Keratinocyte (primary cell): ENCODE measurements at regions not wholly inside any gene's neighbourhood (a gene's known extent, or its start where the extent isn't known, plus 50 kb on each side); places are given as distances from the start of the nearest gene placed in this dataset.

Source experiments
- DNase-seq: peaks from one replicate; pipeline ENCODE4 v3.0.0-alpha.2; 2011; ENCODE audit warnings: low read depth, missing footprints, low spot score
- FAIRE-seq: peaks from 2 replicates; lab custom pipeline; 2011; peaks lifted over from hg19 to GRCh38; lab: Jason Lieb, UNC
- H2AFZ ChIP-seq: 2 replicates; pipeline ENCODE4 v1.6.0; 2012; ENCODE audit warnings: low read length, control low read depth, inconsistent platforms; ENCODE audit not compliant: control insufficient read depth
- H3K27ac ChIP-seq: 2 replicates; pipeline ENCODE4 v1.5.1; 2011; ENCODE audit warnings: low read length; ENCODE audit not compliant: control insufficient read depth, insufficient read depth
- H3K27me3 ChIP-seq: 3 replicates; pipeline ENCODE4 v1.6.0; 2011; ENCODE audit warnings: low read length; ENCODE audit not compliant: control insufficient read depth, insufficient read depth; ENCODE audit errors: extremely low read depth
- H3K36me3 ChIP-seq, 2 experiments: 2 replicates in 1 of 2; 3 replicates in 1 of 2; pipeline ENCODE4 v1.5.1; 2011; ENCODE audit warnings: low read length in 2 of 2, mild to moderate bottlenecking in 1 of 2; ENCODE audit not compliant: control insufficient read depth in 2 of 2, insufficient read depth in 2 of 2; ENCODE audit errors: extremely low read depth in 1 of 2
- H3K4me1 ChIP-seq: 3 replicates; pipeline ENCODE4 v1.5.1; 2011; ENCODE audit warnings: low read length; ENCODE audit not compliant: control insufficient read depth, insufficient read depth; ENCODE audit errors: extremely low read depth
- H3K4me2 ChIP-seq: 3 replicates; pipeline ENCODE4 v1.6.0; 2011; ENCODE audit warnings: low read depth, low read length; ENCODE audit not compliant: control insufficient read depth, insufficient read depth; ENCODE audit errors: extremely low read depth
- H3K4me3 ChIP-seq, 3 experiments: fragments of 200-600 bp in 1 of 3; sonication (generic) in 1 of 3; 2 replicates in 2 of 3; 3 replicates in 1 of 3; pipeline ENCODE4 v1.5.1; 2011 to 2016; ENCODE audit warnings: low read length in 3 of 3, mild to moderate bottlenecking in 3 of 3, control low read depth in 2 of 3, inconsistent platforms in 1 of 3, low read depth in 1 of 3, mixed read lengths in 1 of 3, mixed run types in 1 of 3, moderate library complexity in 1 of 3; ENCODE audit not compliant: control insufficient read depth in 2 of 3, insufficient read depth in 2 of 3; ENCODE audit errors: extremely low read depth in 1 of 3
- H3K79me2 ChIP-seq: 2 replicates; pipeline ENCODE4 v1.6.0; 2012; ENCODE audit warnings: low read length; ENCODE audit not compliant: control insufficient read depth, insufficient read depth
- H3K9ac ChIP-seq: 3 replicates; pipeline ENCODE4 v1.6.0; 2011; ENCODE audit warnings: low read length; ENCODE audit not compliant: control insufficient read depth, insufficient read depth; ENCODE audit errors: extremely low read depth
- H3K9me1 ChIP-seq: 3 replicates; pipeline ENCODE4 v1.6.0; 2011; ENCODE audit warnings: low read length; ENCODE audit not compliant: control insufficient read depth, insufficient read depth; ENCODE audit errors: extremely low read depth
- H3K9me3 ChIP-seq: 2 replicates; pipeline ENCODE4 v1.5.1; 2012; ENCODE audit warnings: low read depth, low read length; ENCODE audit not compliant: control insufficient read depth
- H4K20me1 ChIP-seq: 3 replicates; pipeline ENCODE4 v1.6.0; 2011; ENCODE audit warnings: low read length; ENCODE audit not compliant: control insufficient read depth, insufficient read depth; ENCODE audit errors: extremely low read depth
- EZH2 ChIP-seq: IDR thresholded peaks from one replicate; pipeline ENCODE4 v1.6.1; 2012; ENCODE audit warnings: inconsistent platforms, mild to moderate bottlenecking, low read length, moderate library complexity
- dilution Hi-C: fragments of 300-500 bp; cut with MboI; formaldehyde crosslinking; loops from one replicate; pipeline ENCODE4 v1.7.0; 2020; ENCODE audit warnings: low sequenced_read_pairs; ENCODE audit not compliant: extremely low pct_ligation_motif_present
- TF ChIP-seq, protein P1 (sequence below), 3 experiments: IDR thresholded peaks in 1 of 3; conservative IDR thresholded peaks in 1 of 3; optimal IDR thresholded peaks in 1 of 3; 2 replicates in 2 of 3; 3 replicates in 1 of 3; pipeline versions ENCODE3 to v1.5.1; 2011; ENCODE audit warnings: low read length in 3 of 3, mild to moderate bottlenecking in 3 of 3, moderate library complexity in 2 of 3, control low read depth in 1 of 3, inconsistent platforms in 1 of 3; ENCODE audit not compliant: insufficient read depth in 2 of 3; ENCODE audit errors: extremely low read depth in 1 of 3

DNA sequence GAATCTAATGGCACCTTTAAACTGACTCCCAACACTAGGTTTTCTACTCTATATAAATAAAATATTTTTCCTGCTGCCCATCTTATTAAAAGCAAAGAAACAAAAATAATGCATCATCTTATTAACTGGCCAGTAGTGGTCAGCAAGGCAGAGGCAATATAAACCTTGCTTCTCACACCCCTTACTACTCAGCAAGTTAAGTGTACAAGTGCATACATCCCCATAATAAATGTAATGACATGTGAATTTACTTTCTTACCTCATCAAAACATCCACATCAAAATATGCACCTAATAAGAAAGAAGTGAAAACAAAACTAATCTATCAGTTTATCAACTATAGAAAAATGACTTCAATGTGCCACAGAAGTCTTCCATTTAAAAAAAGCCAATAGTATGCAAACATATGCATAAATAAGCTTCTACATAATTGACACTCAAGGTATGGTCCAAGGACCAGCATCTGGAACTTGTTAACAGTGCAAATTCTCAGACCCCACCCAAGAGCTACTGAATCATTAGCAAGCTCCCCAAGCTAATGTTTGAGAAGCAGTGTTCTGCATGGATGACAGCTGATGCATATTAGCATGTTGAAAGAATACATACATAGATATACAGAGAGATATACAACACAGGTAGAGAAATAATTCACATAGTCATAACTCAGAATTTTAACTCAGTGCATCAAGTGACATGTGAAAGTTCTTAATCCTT is 182.7 kb downstream of the C7orf25 start:
- Histone ChIP-seq H2AFZ (no peak overlapping the region), H3K9ac (no peak overlapping the region), H4K20me1 (no peaks in the 10 kb centered on the region), H3K36me3 (no peaks in the 10 kb centered on the region), H3K27me3 (peaks cover 5% of the 10 kb centered on the region), H3K4me1 (no peaks in the 10 kb centered on the region), H3K79me2 (no peaks in the 10 kb centered on the region), H3K4me3 (no peak overlapping the region), H3K9me1 (no peaks in the 10 kb centered on the region), H3K4me2 (no peak overlapping the region), H3K27ac (no peak overlapping the region), H3K9me3 (no peaks in the 10 kb centered on the region)
- DNase-seq (no peak), FAIRE-seq (no peak)
- dilution Hi-C loops, result no loop called here
- TF ChIP-seq EZH2, result no peak
- TF ChIP-seq, protein P1, sequence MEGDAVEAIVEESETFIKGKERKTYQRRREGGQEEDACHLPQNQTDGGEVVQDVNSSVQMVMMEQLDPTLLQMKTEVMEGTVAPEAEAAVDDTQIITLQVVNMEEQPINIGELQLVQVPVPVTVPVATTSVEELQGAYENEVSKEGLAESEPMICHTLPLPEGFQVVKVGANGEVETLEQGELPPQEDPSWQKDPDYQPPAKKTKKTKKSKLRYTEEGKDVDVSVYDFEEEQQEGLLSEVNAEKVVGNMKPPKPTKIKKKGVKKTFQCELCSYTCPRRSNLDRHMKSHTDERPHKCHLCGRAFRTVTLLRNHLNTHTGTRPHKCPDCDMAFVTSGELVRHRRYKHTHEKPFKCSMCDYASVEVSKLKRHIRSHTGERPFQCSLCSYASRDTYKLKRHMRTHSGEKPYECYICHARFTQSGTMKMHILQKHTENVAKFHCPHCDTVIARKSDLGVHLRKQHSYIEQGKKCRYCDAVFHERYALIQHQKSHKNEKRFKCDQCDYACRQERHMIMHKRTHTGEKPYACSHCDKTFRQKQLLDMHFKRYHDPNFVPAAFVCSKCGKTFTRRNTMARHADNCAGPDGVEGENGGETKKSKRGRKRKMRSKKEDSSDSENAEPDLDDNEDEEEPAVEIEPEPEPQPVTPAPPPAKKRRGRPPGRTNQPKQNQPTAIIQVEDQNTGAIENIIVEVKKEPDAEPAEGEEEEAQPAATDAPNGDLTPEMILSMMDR (optimal IDR thresholded peaks at IDR 0.05 in 1 of 3, IDR thresholded peaks at IDR 0.05 in 1 of 3, conservative IDR thresholded peaks at IDR 0.05 in 1 of 3; ENCODE audit: extremely low read depth in 1 of 3, insufficient read depth in 2 of 3, low read length in 3 of 3), result no peak

DNA sequence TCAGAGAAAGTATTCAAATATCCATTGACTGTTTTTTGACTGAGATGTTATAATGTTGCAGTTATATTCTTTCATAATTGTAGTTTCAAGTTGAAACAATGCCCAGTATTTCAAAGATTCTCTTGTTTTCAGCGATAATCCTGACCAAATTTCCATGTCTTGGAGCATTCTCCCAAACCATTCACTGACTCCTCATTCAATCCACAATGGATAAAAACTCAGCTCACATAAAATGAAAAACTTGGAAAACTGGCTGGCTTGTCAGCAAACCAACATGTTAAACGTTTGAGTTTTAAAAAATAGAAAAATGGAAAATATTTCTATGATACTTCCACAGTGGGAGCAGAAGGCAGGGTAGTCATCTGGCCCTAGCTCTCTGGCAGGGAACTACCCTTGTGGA is 184.4 kb downstream of the C7orf25 start:
- no peak for TF ChIP-seq EZH2
- TF ChIP-seq, protein P1 (optimal IDR thresholded peaks at IDR 0.05 in 1 of 3, IDR thresholded peaks at IDR 0.05 in 1 of 3, conservative IDR thresholded peaks at IDR 0.05 in 1 of 3; ENCODE audit: extremely low read depth in 1 of 3, insufficient read depth in 2 of 3, low read length in 3 of 3), result no peak
- DNase-seq, result no peak
- H3K9ac ChIP-seq, result no peak overlapping the region

More for the DNA sequence above, 184.4 kb downstream of the C7orf25 start:
- Histone ChIP-seq H3K4me1 (no peaks in the 10 kb centered on the region), H3K27ac (no peak overlapping the region), H3K9me1 (no peaks in the 10 kb centered on the region), H3K36me3 (no peaks in the 10 kb centered on the region), H4K20me1 (no peaks in the 10 kb centered on the region), H2AFZ (no peak overlapping the region), H3K9me3 (no peaks in the 10 kb centered on the region), H3K4me3 (no peak overlapping the region), H3K79me2 (no peaks in the 10 kb centered on the region), H3K4me2 (no peak overlapping the region), H3K27me3 (no peaks in the 10 kb centered on the region)
- dilution Hi-C loops, result no loop called here
- FAIRE-seq, result no peak
